Fibroblast of lung (primary cell): ENCODE measurements at regions not wholly inside any gene's neighbourhood (a gene's known extent, or its start where the extent isn't known, plus 50 kb on each side); places are given as distances from the start of the nearest gene placed in this dataset.

Experiments
- CTCF ChIP-seq, 2 donors: IDR thresholded peaks in 1 of 2; conservative IDR thresholded peaks in 1 of 2; 1 replicate in 1 of 2; 2 replicates in 1 of 2; pipeline ENCODE4 v1.5.1; 2011 to 2012; ENCODE audit warnings: low read length in 2 of 2, control low read depth in 1 of 2, inconsistent platforms in 1 of 2, low read depth in 1 of 2, mild to moderate bottlenecking in 1 of 2
- EZH2 ChIP-seq: IDR thresholded peaks from 2 replicates; pipeline ENCODE4 v1.5.1; 2012; ENCODE audit warnings: low read length, control low read depth, mild to moderate bottlenecking; ENCODE audit errors: missing control alignments

DNA sequence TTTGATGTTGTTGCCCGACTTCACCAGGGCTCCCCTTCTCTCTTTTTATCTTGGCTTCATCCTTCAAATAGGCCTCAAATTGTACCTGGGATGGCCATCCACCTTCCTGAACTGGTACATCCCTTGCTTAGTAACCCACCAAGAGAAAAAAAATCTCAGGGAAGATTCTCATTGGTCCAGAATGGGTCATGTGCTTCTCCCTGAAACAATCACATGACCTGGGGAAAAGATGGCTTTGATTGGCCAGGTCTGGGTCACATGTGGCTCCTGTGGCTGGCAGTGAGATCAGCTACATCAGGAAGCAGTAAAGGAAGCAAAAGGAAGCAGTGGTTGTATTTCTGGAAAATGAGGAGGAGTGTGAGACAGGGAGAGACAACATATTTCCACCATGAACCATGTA lies 540.2 kb downstream of the MIAT start:
- TF ChIP-seq CTCF (conservative IDR thresholded peaks at IDR 0.05 in 1 of 2, IDR thresholded peaks at IDR 0.05 in 1 of 2; ENCODE audit: low read depth in 1 of 2, low read length in 2 of 2): no peak
- no peak for TF ChIP-seq EZH2
